ENCODE measurements at regions not wholly inside any gene's neighbourhood (a gene's known extent, or its start where the extent isn't known, plus 50 kb on each side); places are given as distances from the start of the nearest gene placed in this dataset.

DNA sequence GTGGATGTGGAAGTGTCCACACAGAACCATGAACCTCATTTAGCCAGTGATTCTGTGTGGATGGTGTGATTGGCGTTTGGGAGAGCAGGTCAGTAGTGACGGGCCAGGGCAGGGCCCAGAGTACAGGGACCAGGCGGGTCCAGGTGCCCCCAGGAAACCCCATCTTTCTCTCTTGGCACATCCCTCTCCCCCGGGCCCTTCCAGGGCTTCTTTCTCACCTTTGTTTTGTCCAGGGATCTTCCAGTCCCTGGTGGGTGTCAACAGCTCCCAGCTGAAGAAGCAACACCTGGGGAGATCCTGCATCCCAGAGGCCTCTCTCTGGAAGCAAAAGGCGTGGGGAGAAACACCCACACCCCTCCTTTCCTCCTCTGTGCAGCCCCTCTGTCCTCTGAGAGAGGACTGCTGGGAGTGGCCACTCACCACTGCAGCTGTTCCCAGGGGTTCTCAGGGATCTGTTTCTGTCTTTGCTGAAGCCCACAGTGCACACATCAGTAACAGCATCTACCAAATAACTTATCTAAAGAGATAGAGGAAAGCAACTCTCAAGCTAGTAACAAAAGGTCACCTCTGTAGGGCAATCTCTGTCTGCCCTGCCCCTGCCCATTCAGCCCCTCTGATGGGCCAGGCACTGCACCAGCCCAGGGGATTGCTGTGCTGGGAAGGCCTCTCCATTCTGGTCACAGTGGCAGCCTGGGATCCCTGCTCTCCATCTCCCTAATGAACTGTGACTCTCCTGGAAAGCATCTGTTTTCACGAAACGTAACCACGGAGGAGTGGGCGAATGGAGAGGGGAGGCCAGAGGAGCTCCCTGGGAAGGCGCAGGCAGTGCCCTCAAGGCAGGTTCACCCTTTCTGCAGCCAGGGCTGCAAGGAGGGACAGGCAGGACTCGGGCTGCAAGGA, 98.3 kb upstream of the ALDH1A3 start:
- in situ Hi-C loops (cut with HindIII; ENCODE audit: low sequenced_read_pairs): no loop called here

DNA sequence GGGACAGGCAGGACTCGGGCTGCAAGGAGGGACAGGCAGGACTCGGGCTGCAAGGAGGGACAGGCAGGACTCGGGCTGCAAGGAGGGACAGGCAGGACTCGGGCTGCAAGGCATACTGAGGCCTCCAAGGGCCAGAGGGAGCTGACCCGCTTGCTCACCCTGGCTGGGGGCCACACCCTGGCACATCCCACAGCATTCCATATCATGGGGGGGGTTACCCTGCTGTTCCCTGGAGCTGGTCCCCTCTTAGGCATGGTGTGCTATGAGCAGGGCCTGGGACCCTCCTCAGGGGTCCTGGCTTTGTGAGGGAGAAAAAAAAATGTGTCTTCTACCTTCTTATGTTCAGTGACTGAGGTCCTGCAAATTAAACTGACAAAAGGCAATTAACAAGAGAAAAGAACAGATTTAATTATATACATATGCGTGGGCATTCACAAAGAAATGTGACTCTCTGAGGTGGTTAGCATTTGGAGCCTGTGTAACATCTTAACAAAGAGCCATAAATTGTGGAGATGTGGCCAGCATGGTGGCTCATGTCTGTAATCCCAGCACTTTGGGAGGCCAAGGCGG, 97.6 kb upstream of the ALDH1A3 start:
- in situ Hi-C loops (cut with HindIII; ENCODE audit: low sequenced_read_pairs): no loop called here

DNA sequence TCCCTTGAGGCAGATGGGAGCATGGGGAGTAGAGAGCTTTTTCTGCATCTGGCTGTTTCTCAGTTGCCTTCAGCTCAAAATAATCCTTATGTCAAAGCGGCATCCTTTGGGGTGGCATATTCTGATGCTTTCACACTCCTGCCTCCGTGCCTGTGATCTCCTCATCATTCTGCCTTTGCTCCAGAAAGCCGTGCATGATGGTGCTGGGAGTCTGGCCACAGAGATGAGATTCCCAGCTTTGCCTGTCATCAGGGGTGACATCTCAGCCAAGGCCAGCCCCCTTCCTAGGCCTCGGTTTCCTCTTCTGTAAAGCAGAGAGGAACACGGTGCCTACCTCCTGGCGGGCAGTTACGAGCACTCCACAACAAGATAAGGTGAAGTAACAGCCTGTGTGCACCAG, 96.3 kb upstream of the ALDH1A3 start:
- in situ Hi-C loops (cut with HindIII; ENCODE audit: low sequenced_read_pairs): no loop called here

DNA sequence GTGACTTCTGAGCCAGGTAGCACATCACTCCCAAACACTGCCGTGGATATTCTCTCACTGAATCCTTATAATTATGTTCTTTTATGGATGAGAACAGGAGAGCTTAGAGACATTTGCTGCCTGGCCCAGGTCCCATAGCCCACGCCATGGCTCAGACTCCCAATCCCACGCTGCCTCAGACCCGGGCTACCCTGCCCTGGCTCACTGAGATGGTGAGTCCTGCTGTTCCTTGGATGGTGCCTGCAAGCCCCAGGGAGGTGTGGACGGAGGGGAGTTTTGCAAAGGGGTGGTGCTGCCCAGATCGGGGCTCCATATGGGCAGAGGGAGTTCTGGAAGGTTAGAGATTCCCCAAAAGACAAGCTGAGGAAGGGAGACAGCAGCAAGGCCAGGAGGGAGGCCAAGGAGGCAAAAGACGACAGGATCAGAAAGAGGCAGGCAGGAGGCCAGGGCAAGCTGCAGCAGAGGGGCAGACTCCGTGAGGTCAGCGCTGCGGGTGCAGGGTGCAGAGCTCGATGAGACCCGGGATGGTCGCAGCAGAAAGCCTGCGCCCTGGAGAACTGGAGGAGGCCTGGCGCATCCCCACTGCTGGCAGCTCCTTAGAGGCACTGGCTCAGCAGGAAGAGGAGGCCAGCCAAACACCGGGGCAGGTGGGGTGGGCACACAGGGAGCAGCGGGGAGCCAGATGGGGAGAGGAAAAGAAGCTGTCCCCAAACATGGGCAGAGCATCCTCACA, 95.7 kb upstream of the ALDH1A3 start:
- in situ Hi-C loops (cut with HindIII; ENCODE audit: low sequenced_read_pairs): no loop called here

DNA sequence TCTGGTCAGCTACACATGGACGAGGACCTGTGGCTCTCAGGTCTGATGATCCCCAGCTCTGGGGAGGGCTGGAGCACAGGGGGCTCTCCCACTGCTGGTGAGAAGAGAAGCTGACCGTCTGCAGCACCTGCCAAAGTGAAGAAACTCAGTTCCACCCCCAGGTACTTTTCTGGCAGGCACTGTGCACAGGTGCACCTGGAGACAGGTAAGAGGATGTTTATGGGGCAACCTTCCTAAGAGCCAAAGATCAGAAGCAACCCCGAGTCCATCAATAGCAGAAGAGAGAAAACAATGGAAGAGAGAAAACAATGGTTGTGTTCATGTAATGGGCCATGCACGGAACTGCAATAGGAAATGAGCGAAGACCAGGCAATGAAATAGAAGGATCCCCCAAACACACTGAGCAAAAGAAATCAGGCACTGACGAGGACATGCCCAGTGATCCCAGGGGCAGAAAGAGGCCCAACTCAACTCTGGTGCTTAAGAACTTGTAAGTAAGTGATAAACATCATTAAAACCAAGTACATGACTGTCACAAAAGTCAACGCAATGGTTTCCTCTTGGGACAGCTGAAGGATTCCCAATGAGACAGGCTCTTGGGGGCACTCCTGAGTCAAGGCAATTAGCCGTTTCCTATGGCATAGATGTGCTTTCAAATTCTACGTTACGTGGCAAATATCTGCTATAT, 95.0 kb upstream of the ALDH1A3 start:
- in situ Hi-C loops (cut with HindIII; ENCODE audit: low sequenced_read_pairs): no loop called here

DNA sequence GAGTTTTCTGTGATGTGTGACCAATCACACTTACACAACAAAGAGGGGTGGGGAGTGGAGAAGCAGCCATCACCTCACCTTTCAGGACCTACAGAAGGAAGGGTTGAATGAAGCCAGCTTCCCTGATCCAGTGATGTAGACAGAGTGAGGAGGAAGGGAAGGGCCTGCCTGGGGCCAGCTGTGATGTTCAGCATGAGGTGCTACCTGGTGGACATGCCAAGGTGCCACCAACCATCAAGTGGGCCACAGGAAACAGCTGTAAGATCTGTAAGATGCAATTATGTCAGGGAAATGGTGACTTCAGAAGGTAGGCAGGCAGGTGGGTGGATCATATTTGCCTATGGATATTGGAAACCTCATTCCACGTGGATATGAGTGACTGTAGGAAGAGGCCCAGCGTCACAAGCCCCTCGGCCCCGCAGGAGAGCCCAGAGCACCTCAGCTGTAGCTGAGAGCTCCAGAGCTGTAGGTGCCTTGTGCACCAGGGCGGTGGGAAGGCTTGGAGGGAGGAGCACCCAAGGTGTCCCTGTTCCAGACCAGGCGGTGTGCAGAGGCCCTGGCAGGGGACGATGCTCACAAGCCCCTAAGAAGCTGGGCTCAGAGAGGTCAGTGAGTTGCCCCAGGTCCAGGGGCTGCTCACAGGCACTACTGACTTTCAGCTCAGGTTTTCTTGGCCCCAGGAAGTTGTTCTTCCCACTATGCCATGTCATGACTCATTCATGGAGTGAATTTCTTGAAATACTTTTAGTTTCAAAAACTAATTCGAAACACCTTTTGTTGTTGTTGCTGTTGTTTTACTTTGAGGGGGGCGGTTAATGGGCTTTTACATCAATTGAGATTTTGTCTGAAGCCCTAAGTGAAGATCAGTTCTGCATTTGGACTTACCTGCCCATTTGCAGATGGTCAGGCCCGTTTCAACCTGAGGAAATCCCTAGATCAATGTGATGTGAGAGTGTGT, 94.2 kb upstream of the ALDH1A3 start:
- in situ Hi-C loops (cut with HindIII; ENCODE audit: low sequenced_read_pairs): no loop called here

DNA sequence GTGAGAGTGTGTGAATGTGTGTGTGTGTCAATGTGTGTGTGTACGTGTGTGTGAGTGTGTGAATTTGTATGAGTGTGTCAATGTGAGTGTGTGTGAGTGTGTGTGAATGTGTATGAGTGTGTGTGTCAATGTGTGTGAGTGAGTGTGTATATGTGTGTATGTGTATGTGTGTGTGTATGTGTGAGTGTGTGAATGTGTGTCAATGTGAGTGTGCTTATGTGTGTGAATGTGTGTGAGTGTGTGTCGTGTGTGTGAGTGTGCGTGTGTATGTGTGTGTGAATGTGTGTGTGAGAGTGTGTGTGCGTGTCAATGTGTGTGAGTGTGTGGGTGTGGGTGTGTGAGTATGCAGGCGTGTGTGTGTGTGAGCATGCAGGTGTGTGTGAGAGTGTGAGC, 93.5 kb upstream of the ALDH1A3 start:
- in situ Hi-C loops (cut with HindIII; ENCODE audit: low sequenced_read_pairs): no loop called here

DNA sequence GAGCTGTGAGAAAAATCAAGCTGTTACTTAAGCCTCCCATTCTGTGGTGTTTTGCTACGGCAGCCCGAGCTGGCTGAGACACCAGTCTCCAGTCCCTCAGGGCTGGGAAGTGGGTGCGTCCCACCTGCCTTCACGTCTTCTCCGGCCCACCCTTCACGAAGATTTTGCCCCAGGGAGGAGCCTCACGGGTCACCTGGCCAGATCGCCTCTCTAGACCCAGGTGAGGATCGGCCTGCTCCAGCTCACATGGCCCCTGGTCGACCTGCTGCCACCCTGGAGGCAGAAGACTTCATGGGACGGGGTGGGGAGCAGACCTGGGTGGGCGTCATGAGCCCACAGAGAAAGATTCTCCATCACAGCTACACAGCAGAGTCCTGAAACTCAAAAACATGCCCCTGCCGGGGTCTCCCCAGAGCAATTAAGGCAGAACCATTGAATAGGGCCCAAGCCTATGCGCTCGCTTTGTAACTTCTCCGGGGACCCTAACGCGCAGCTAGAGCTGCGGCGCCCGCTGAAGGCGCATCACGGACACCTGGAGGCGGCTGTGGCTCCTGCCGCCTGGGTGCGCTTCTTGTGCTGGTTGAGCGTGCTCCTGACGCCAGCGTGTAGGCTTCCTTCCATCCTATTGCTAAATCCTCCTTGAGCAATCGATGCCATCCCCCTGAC, 92.6 kb upstream of the ALDH1A3 start:
- in situ Hi-C loops (cut with HindIII; ENCODE audit: low sequenced_read_pairs): no loop called here

DNA sequence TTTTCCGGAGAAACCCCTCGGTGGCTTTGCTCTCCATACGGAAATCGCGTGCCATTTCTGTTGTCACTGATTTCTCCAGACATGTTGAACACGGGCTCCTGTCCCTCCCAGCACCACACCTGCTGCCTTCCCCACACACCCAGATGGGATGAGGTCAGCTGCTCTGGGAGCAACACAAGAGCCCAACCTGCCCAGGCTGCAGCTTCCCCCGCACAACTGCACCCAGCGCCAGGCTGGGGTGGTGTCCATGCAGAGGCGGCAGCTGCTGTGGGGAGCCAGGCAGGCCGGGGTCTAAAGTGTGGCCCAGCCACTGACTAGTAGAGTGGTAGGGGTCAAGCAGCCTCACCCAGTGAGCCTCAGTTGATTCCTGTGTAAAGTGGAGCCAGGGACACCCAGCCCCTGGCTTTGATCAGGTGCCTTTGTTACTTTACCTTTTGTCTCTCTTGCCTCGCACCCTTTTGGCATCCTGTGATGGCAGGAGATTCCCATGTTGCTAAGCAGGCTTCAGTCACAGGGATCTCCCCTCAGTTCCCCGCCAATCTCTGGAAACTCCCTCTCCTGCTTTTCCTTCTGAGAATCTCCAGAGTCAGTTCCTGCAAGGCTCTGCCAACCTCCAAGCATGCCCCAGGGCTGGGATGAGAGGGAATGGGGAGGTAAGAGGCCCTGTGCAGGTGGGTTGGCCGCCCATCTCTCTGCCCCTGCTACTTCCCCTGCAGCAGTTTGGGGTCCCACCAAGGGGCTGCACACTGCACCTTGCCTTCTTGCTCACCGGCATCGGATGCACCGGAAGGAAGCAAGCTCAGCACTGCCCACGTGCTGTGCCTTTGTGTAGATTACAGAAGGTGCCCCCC, 91.8 kb upstream of the ALDH1A3 start:
- in situ Hi-C loops (cut with HindIII; ENCODE audit: low sequenced_read_pairs): no loop called here

DNA sequence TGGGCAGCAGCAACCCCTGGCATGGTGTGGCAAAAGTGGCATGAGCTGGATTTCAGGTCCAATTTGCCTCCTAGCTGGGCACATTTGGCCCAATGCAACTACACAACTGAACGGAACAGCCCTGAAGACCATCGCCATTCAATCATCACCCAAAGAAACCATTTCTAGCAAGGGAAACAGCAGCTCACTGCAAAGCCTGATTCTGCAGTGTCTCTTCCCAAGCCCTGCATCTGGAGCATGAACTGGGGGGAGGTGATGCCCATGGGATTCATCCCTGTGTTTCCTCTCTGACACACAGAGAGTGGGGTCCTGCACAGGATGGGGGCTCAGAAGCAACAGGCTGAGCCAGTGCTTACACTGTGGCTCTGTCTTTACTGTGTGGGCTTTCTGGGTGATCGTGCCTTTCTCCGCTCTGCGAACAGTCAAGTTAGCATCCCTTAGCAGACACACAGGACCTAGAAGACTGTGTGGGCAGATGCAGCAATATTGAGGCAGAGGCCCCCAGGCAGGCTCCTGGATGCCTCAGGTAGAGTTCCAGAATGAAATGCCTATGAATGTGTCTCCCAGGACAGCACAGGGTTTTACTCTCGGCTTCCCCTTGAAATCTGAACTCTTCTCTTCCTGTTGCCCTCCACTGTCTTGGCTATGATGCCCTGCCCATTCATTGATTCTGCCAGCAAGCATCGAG, 91.1 kb upstream of the ALDH1A3 start:
- in situ Hi-C loops (cut with HindIII; ENCODE audit: low sequenced_read_pairs): no loop called here

DNA sequence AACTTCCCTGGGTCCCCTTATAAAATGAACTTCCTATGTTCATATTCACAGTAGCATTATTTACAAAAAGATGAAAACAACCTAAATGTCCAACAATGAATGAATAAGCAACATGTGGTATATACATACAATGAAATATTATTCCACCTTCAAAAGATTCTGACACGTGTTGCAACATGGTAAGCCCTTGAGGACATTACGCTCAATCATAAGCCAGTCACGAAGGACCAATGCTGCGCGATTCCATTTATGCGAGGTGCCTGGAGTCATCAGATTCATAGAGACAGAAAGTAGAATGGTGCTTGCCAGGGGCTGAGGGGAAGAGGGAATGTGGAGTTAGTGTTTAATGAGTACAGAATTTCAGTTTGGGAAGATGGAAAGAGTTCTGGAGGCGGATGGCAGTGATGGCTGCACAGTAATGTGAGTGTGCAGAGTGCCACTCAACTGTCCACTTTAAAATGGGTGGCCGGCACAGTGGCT, 88.8 kb upstream of the ALDH1A3 start:
- in situ Hi-C loops (cut with HindIII; ENCODE audit: low sequenced_read_pairs): no loop called here

DNA sequence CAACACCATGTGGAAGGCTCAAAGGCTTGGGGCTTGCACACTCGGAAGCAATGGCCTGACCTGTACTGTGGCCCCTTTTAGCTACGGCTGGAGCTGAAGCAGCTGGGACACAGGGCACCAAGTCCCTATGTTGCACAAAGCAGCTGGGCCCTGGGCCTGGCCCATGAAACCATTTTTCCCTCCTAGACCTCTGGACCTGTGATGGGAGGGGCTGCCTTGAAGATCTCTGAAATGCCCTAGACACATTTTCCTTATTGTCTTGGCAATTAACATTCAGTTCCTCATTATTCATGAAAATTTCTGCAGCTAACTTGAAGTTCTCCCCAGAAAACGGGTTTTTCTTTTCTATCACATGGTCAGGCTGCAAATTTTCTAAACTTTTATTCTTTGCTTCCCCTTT, 85.6 kb upstream of the ALDH1A3 start:
- in situ Hi-C loops (cut with HindIII; ENCODE audit: low sequenced_read_pairs): no loop called here

DNA sequence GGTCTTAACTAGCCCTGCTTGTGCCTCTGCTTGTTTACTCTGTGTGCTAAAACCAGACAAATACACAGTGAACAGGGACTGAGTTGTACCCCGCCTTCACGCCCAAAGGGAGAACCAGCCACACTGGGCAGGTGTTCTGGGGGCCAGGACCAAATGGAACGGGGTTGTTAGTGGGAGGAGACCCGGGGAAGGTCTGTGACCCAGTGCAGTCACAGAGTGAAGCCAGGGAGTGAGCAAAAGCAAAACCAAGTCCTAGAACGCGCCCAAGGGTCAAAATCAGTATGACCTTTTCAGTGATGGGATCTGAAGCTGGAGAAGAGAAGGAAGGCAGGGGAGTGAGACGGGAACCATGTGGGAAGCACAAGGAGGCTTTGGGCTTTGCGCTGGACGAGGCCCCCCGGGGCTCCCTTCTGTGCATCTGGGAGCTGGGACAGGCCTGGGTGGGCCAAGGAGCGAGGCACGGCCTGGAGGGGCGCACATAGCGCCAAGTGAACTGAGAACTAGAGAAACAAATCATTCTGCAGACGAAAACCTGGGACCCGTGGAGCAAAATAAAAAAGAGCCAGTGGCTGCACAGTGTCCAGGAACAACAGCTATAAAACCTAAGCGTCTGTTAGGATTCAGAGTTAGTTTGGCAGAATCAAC, 78.3 kb upstream of the ALDH1A3 start:
- in situ Hi-C loops (cut with HindIII; ENCODE audit: low sequenced_read_pairs): no loop called here

DNA sequence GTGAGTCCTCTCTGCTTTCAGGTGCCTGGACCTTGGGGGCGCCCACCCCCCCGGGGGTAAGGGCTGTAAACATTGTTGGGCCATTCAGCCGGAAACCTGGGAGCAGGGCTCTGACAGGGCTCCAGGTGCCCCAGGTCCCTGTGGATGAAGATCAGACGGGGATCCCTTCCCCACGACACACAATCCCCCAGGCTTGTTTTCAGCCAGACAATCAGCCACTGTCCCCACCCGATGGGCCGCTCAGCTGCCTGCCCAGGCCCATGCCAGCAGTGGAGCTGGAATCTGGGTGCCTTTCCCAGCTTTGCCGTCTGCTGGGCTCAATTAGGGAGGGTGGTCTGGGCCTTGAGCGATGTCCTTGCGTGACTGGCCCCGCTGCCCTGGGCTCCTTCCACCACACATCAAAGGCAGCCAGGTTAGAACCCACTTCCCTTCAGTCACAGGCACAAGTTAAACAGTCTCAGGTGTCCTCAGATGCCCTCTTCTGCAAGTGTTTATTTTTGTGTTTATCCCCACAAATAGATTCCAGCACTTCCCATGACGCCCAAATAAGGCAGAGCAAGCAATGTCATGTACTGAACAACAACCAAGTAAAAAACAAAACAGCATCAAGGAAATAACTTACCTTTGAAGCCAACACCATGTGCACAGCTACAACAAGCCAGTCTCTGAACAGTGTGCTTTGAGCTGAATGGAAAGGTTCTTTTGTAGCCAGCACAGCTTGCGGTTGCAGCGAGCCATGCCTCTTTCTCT, 77.0 kb upstream of the ALDH1A3 start:
- in situ Hi-C loops (cut with HindIII; ENCODE audit: low sequenced_read_pairs): no loop called here

DNA sequence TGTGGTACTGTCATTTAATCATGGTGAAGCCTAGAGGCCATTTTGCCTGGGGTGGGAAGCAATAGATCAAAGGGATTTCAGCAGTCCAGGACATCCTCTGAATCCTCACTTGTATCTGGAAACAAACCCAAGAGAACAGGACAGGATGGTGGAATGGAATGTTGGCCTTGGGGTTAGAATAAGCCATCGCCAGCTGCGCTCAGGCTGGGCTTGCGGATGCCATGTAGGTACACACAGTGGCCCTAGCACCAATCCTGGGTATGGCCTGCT, 76.5 kb upstream of the ALDH1A3 start:
- in situ Hi-C loops (cut with HindIII; ENCODE audit: low sequenced_read_pairs): no loop called here

DNA sequence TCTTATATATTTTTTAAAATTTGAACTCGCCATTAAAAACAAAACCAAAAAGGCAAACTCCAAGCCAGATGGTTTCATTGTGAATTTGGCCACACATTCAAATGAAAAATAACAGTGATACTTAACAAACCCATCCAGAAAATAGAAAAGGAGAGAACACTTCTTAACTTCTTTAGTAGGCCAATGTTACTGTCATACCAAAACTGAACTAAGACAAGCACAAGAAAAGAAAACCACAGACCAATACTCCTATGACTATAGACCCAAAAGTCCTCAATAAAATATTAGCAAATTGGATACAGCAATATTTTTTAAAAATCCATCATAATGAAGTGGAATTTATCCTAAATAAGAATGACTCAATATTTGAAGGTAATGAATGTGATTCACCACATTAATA, 73.5 kb upstream of the ALDH1A3 start:
- in situ Hi-C loops (cut with HindIII; ENCODE audit: low sequenced_read_pairs): no loop called here

DNA sequence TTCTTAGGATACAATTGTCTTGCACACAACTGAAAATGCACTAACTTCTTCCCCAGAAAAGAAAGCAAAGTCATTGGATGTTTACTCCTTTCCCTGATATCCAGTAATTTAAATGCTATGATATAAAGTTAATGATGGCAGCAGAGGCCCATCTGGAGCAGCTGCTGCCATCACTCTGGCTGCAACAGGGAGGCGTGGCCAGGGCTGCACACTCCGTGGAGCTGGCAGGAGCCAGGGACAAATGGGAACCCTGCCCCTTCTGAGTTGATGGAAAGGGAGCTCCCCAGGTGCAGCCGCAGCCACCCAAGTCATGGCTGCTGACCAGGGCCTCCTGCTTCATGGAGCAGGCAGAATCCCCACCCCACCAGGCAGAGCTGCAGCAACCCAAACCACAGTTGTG, 72.6 kb upstream of the ALDH1A3 start:
- in situ Hi-C loops (cut with HindIII; ENCODE audit: low sequenced_read_pairs): no loop called here

Measured in endothelial cell of hepatic sinusoid (primary cell).